Transverse colon (tissue), 4 donors: ENCODE measurements at regions not wholly inside any gene's neighbourhood (a gene's known extent, or its start where the extent isn't known, plus 50 kb on each side); places are given as distances from the start of the nearest gene placed in this dataset.

Experiments used
- CTCF ChIP-seq, 5 experiments: fragments of 200-600 bp in 3 of 5; fragments of 450-650 bp in 2 of 5; sonication (generic) in 3 of 5; IDR thresholded peaks; 1 replicate in 2 of 5; 2 replicates in 3 of 5; pipeline ENCODE4 v1.5.1; 2016 to 2017; ENCODE audit warnings: antibody characterized with exemption in 5 of 5, inconsistent platforms in 3 of 5, mild to moderate bottlenecking in 2 of 5, moderate library complexity in 1 of 5
- EP300 ChIP-seq: sonication (generic); formaldehyde crosslinking; IDR thresholded peaks from one replicate; pipeline ENCODE4 v1.6.1; 2017; ENCODE audit warnings: antibody characterized with exemption, low read depth
- POLR2A ChIP-seq: fragments of 450-650 bp; IDR thresholded peaks from one replicate; pipeline ENCODE4 v1.6.1; 2016; ENCODE audit warnings: antibody characterized with exemption, mild to moderate bottlenecking, moderate library complexity
- POLR2AphosphoS5 ChIP-seq, 3 donors: sonication (generic); formaldehyde crosslinking; IDR thresholded peaks; one replicate each; pipeline ENCODE4 v1.6.1; 2016; ENCODE audit warnings: antibody characterized with exemption in 3 of 3

- TF ChIP-seq CTCF (IDR thresholded peaks at IDR 0.05): no peak
- TF ChIP-seq POLR2A: no peak
- TF ChIP-seq POLR2AphosphoS5 (IDR thresholded peaks at IDR 0.05): no peak
- TF ChIP-seq EP300: no peak
Observed at GRCh38 chr10:90604636-90605035, 253.2 kb downstream of the HTR7 start.
